Glomerular endothelial cell (primary cell): ENCODE measurements at regions not wholly inside any gene's neighbourhood (a gene's known extent, or its start where the extent isn't known, plus 50 kb on each side); places are given as distances from the start of the nearest gene placed in this dataset.
"Not testable (repeated sequence)": the region's sequence is repeated elsewhere in the genome, so short reads cannot be mapped to it uniquely, and the experiment has no call there.

Experiments used
- DNase-seq: peaks from one replicate; pipeline ENCODE4 v3.0.0-alpha.2; 2011; ENCODE audit warnings: low read depth, low spot score; ENCODE audit errors: extremely low read depth

GRCh38 chr18:75697493-75697892, 270.0 kb upstream of the SMIM21 start:
- no peak for DNase-seq

GRCh38 chr18:75696391-75696790, 268.9 kb upstream of the SMIM21 start:
- no peak for DNase-seq

- no peak for DNase-seq
Measured at GRCh38 chr18:75694292-75694691, 266.8 kb upstream of the SMIM21 start.

- no peak for DNase-seq
Measured at GRCh38 chr18:75691483-75691882, 264.0 kb upstream of the SMIM21 start.

GRCh38 chr18:75690283-75690682, 262.8 kb upstream of the SMIM21 start:
- not testable (repeated sequence) for DNase-seq

- no peak for DNase-seq
Measured at GRCh38 chr18:75687626-75688025, 260.1 kb upstream of the SMIM21 start.

- no peak for DNase-seq
Measured at GRCh38 chr18:75683426-75683825, 255.9 kb upstream of the SMIM21 start.

GRCh38 chr18:75681538-75682115, 254.1 kb upstream of the SMIM21 start:
- DNase-seq, result no peak

GRCh38 chr18:75679331-75679730, 251.8 kb upstream of the SMIM21 start:
- DNase-seq, result no peak

GRCh38 chr18:75678627-75679026, 251.1 kb upstream of the SMIM21 start:
- no peak for DNase-seq

- DNase-seq, result no peak
Measured at GRCh38 chr18:75677696-75678455, 250.4 kb upstream of the SMIM21 start.

GRCh38 chr18:75660932-75661331, 233.4 kb upstream of the SMIM21 start:
- no peak for DNase-seq

- DNase-seq, result no peak
Measured at GRCh38 chr18:75659535-75660023, 232.1 kb upstream of the SMIM21 start.

- DNase-seq, result no peak
Measured at GRCh38 chr18:75658330-75658729, 230.8 kb upstream of the SMIM21 start.

- no peak for DNase-seq
Measured at GRCh38 chr18:75656563-75657247, 229.2 kb upstream of the SMIM21 start.

- DNase-seq, result no peak
Measured at GRCh38 chr18:75656035-75656434, 228.5 kb upstream of the SMIM21 start.

- no peak for DNase-seq
Measured at GRCh38 chr18:75654851-75655751, 227.6 kb upstream of the SMIM21 start.

- DNase-seq, result no peak
Measured at GRCh38 chr18:75654386-75654785, 226.9 kb upstream of the SMIM21 start.

GRCh38 chr18:75652528-75652927, 225.0 kb upstream of the SMIM21 start:
- no peak for DNase-seq

GRCh38 chr18:75644871-75645270, 217.4 kb upstream of the SMIM21 start:
- no peak for DNase-seq

GRCh38 chr18:75643083-75643482, 215.6 kb upstream of the SMIM21 start:
- DNase-seq, result no peak
